Smooth muscle cell (in vitro differentiated cells): ENCODE measurements at regions not wholly inside any gene's neighbourhood (a gene's known extent, or its start where the extent isn't known, plus 50 kb on each side); places are given as distances from the start of the nearest gene placed in this dataset.
A peak's percentile ranks its signal among the peaks of the same experiment; 100 is the strongest.

Experiments used
- DNase-seq: peaks from one replicate; lab custom pipeline; 2025; ENCODE audit not compliant: unreplicated experiment; lab: John Stamatoyannopoulos, UW
- H2AFZ ChIP-seq: fragments of 200-600 bp; sonication (generic); 2 replicates; pipeline ENCODE4 v1.6.0; 2016; ENCODE audit warnings: antibody characterized with exemption, low read depth, mild to moderate bottlenecking
- H3F3A ChIP-seq: fragments of 200-600 bp; sonication (generic); 2 replicates; pipeline ENCODE4 v1.6.0; 2017; ENCODE audit warnings: antibody characterized with exemption, low read depth
- H3K27ac ChIP-seq: fragments of 200-600 bp; sonication (generic); 2 replicates; pipeline ENCODE4 v1.5.1; 2016; ENCODE audit warnings: low read depth, mild to moderate bottlenecking
- H3K27me3 ChIP-seq: fragments of 200-600 bp; sonication (generic); 2 replicates; pipeline ENCODE4 v1.6.1; 2016; ENCODE audit warnings: low read depth, mild to moderate bottlenecking
- H3K36me3 ChIP-seq: fragments of 200-600 bp; sonication (generic); 2 replicates; pipeline ENCODE4 v1.5.1; 2016; ENCODE audit warnings: low read depth
- H3K4me1 ChIP-seq: fragments of 200-600 bp; sonication (generic); 2 replicates; pipeline ENCODE4 v1.5.1; 2016; ENCODE audit warnings: low read depth
- H3K4me2 ChIP-seq: fragments of 200-600 bp; sonication (generic); 2 replicates; pipeline ENCODE4 v1.6.0; 2016; ENCODE audit warnings: mild to moderate bottlenecking
- H3K4me3 ChIP-seq: fragments of 200-600 bp; sonication (generic); 2 replicates; pipeline ENCODE4 v1.5.1; 2016; ENCODE audit warnings: mild to moderate bottlenecking
- H3K79me2 ChIP-seq: fragments of 200-600 bp; sonication (generic); 2 replicates; pipeline ENCODE4 v1.6.0; 2016; ENCODE audit warnings: low read depth, mild to moderate bottlenecking
- H3K9ac ChIP-seq: fragments of 200-600 bp; sonication (generic); 2 replicates; pipeline ENCODE4 v1.6.0; 2016; ENCODE audit warnings: low read depth
- H3K9me3 ChIP-seq: fragments of 200-600 bp; sonication (generic); replicated peaks from 2 replicates; pipeline ENCODE4 v1.5.1; 2016; ENCODE audit warnings: low read depth
- H4K20me1 ChIP-seq: fragments of 200-600 bp; sonication (generic); 2 replicates; pipeline ENCODE4 v1.6.0; 2016; ENCODE audit warnings: low read depth
- CTCF ChIP-seq: fragments of 200-600 bp; sonication (generic); IDR thresholded peaks from 2 replicates; pipeline ENCODE4 v1.5.1; 2017; ENCODE audit warnings: borderline replicate concordance, mild to moderate bottlenecking, antibody characterized with exemption; ENCODE audit not compliant: insufficient read depth, poor library complexity, severe bottlenecking
- WGBS: methylation state at CpG from one replicate; pipeline ENCODE4 v1.1.7; 2016; ENCODE audit warnings: low lambda C conversion rate; 5-methylcytosine and 5-hydroxymethylcytosine counted together

- Histone ChIP-seq H3K79me2 (no peaks in the 10 kb centered on the region), H2AFZ (no peak overlapping the region), H3K27ac (peak overlapping the region; percentile 97), H3K9ac (peak overlapping the region; percentile 80), H4K20me1 (no peaks in the 10 kb centered on the region), H3K4me3 (no peak overlapping the region), H3K4me1 (peaks cover 8% of the 10 kb centered on the region), H3K36me3 (no peaks in the 10 kb centered on the region), H3K27me3 (no peaks in the 10 kb centered on the region), H3K9me3 (no peaks in the 10 kb centered on the region), H3K4me2 (peak overlapping the region; percentile 73), H3F3A (peaks cover 4% of the 10 kb centered on the region)
- TF ChIP-seq CTCF = no peak
- no peak for DNase-seq
- WGBS = 31% methylated on average over 5 of the region's 5 CpGs
Measured at GRCh38 chr4:176902710-176903323, 110.1 kb upstream of the VEGFC start.

- Histone ChIP-seq H4K20me1 (no peaks in the 10 kb centered on the region), H3K9ac (no peak overlapping the region), H3K4me2 (no peak overlapping the region), H3K4me3 (no peak overlapping the region), H3K79me2 (no peaks in the 10 kb centered on the region), H2AFZ (peak overlapping the region; percentile 10), H3K27me3 (no peaks in the 10 kb centered on the region), H3K4me1 (peaks cover 4% of the 10 kb centered on the region), H3K9me3 (no peaks in the 10 kb centered on the region), H3K27ac (no peak overlapping the region), H3F3A (peaks cover 4% of the 10 kb centered on the region), H3K36me3 (no peaks in the 10 kb centered on the region)
- no peak for DNase-seq
- no peak for TF ChIP-seq CTCF
- WGBS = 44% methylated on average over 7 of the region's 7 CpGs
Measured at GRCh38 chr4:176906709-176907108, 114.0 kb upstream of the VEGFC start.

DNA sequence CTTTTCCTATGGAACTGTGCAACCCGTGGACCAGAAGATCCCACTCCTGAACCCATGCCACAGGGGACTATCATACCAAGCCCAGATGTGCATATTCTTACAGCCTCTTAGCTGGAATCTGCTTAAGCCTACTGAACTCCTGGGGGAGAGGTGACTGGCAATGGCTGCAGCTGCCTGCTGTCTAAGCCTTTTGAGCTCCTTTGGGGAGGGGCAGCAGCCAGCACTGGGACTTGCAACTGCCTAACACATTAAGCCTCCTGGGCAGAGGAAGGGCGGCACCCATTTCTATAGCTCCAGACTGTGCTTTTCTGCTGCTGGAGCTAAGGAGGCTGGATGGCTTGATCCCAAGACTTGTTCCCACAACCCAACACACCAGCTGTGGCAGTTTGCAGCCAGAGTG, 117.9 kb upstream of the VEGFC start:
- Histone ChIP-seq H2AFZ (no peak overlapping the region), H3K27ac (no peak overlapping the region)
- 98% methylated on average over 2 of the region's 2 CpGs for WGBS

More for the DNA sequence above, 117.9 kb upstream of the VEGFC start:
- no peak for TF ChIP-seq CTCF
- H3K9me3 ChIP-seq = no peaks in the 10 kb centered on the region
- DNase-seq = no peak
- no peaks in the 10 kb centered on the region for H3F3A ChIP-seq
- H3K36me3 ChIP-seq = no peaks in the 10 kb centered on the region
- no peaks in the 10 kb centered on the region for H3K27me3 ChIP-seq
- no peaks in the 10 kb centered on the region for H4K20me1 ChIP-seq
- H3K9ac ChIP-seq = no peak overlapping the region
- H3K4me2 ChIP-seq = no peak overlapping the region
- H3K79me2 ChIP-seq = no peaks in the 10 kb centered on the region
- no peak overlapping the region for H3K4me3 ChIP-seq
- H3K4me1 ChIP-seq = no peaks in the 10 kb centered on the region
